Astrocyte of the hippocampus (primary cell): ENCODE measurements at regions not wholly inside any gene's neighbourhood (a gene's known extent, or its start where the extent isn't known, plus 50 kb on each side); places are given as distances from the start of the nearest gene placed in this dataset.

Experiments used
- DNase-seq: peaks from one replicate; pipeline ENCODE4 v3.0.0; 2011; ENCODE audit warnings: low read depth, low spot score

DNA sequence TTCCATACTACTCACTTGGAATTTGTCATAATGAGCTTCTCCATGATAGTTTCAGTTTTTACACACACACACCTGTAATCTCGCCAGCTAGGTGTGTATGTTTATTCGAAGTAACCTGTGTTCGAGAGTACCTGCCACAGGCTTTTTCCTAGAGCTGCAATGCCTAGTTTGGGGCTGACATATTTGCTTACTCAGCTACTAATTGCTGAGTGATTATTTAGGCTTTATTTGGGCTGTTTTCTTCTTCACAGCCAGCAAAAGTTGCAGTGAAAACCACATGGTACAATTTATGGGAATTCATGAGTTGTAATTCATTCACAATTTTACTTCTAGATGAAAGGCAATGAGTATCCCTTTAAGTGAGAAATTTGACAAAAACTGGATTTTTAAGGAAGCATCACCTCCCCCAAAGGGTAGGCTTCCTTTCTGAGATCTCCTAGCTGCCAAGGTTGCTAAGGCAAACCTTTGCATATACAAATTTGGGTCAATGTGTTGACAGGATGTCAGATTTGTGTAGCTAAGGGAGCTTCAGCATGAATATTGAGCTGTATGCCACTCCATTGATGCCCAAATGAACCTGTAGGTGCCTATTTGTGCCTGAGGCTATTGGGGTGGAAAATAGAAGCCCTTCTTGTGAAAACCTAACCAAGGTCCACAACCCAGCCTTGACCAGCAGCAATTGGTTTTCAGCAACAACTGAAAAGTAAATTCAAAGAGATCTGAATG, 108.7 kb upstream of the OTX2 start:
- no peak for DNase-seq

DNA sequence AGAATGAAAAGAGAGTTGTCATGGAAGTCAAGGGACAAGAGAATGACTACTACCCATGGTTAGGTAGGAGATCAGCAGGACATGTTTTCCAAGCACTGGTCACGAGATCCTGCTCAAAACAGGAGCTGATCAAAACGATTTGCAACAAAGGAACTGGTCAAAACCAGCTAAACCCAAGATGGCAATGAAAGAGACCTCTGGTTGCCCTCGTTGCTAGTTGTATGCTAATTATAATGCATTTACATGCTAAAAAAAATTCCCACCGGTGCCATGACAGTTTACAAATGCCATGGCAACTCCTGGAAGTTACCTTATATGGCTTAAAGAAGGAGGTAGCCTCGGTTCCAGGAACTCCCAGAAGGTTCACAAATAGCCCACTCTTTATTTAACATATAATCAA, 95.0 kb upstream of the OTX2 start:
- DNase-seq = no peak

DNA sequence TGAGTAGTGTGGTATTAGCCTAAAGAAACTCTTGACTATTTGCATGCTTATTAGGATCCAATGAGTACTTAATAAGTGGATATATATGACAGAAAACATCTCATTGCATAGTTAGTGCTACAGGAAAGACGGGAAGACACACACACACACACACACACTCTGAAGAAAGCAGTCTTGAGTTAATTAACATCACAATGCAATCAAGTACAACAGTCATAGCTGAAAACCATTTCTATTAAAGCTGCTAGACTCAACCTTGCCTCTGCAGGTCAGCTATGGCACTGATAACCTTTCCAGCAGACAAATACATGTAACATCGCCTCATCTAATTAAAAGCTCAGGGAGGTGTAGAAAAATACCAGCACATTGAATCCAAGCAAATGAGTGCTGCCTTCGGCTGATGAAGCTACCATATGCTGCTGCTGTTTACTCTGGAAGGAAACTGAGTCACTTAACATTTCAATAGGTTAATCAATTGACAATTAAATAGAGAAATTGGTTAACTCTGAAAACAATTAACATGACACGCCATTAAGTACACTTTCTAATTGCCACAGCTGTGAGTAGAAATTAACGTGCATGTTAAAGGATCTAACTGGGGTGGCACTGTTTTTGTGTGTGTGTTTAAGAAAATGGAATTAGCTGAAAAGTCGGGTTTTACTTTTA, 93.2 kb upstream of the OTX2 start:
- DNase-seq = no peak

DNA sequence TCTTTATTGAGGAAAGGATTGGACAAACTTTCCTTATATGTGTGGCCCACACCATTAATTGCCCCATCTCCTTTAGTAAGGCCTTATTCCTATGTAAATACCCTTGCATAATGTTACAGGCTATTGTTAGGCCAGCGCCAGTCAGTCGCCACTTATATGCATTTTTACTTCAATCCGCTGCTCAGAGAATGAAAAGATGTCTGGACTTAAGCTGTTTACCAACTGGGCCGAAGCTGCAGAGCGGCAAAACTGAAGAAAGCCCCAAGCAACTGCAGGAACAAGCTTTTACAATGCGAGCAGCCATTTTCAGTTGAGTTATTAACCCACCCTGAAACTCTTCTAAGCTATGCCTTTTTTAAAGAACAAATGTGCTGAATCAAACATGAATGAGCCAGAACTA, 92.1 kb upstream of the OTX2 start:
- peak; percentile 11 for DNase-seq

DNA sequence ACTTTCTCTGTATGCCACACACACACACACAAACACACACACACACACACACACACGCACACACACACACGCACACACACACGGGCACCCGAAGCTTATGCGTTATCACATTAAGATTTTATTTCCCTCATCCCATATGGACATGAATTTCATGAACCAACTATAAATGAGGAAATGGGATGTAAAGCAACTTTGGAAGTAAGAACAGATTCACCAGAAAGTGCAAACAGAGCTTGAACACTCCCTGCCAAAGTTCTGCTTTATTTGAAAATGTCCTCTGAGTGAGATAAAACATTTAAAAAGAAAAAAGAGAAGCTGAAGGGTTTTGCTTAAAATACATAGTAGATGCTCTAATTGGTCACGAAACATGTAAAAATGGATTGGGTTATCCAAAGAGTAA, 90.4 kb upstream of the OTX2 start:
- no peak for DNase-seq

- no peak for DNase-seq
Measured at GRCh38 chr14:56899829-56900228, 89.5 kb upstream of the OTX2 start.

GRCh38 chr14:56896922-56897321, 86.6 kb upstream of the OTX2 start:
- peak; percentile 66 for DNase-seq

- no peak for DNase-seq
Measured at GRCh38 chr14:56896231-56896630, 86.0 kb upstream of the OTX2 start.

GRCh38 chr14:56895154-56895553, 84.9 kb upstream of the OTX2 start:
- DNase-seq = no peak

- no peak for DNase-seq
Measured at GRCh38 chr14:56894591-56894991, 84.3 kb upstream of the OTX2 start.

DNA sequence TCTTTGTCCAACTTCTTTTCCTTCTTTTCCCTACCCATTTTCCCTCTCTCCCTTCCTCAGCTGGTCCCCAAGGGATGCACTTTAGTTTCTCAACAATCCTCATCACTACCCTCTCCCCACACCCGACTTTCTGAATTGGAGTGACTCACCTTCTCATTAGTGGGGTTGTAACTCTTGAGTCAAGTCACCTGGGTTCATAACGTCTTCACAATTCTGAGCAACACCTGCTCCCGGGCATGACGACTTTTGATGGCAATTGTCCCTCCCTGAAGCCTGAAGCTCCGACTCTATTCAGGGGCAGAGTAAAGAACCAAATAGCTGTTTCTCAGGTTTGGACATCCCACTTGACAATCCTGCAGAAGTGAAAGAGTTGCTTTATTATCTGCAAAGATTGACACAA, 82.7 kb upstream of the OTX2 start:
- no peak for DNase-seq

- DNase-seq = no peak
Measured at GRCh38 chr14:56891226-56891625, 80.9 kb upstream of the OTX2 start.

GRCh38 chr14:56889705-56890104, 79.4 kb upstream of the OTX2 start:
- DNase-seq = no peak

DNA sequence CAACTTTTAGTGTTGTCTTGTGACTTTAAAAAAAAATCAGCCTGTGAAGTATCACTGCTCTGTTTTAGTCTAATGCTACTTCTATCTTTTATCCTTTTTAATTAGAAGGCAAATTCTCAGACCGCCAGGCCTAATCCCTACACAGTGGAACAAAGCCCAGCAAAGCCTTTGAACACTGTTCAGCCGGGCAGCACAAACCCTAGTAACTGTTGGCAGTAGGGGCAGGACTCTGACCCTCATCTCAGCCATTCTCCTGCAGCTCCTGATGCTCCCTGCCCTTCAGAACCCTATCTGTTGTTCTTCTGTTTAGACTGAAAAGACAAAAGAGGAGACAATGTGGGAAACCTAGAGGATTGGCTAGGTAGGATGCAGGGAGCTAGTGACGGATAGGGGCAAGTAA, 78.0 kb upstream of the OTX2 start:
- DNase-seq = peak; percentile 8

DNA sequence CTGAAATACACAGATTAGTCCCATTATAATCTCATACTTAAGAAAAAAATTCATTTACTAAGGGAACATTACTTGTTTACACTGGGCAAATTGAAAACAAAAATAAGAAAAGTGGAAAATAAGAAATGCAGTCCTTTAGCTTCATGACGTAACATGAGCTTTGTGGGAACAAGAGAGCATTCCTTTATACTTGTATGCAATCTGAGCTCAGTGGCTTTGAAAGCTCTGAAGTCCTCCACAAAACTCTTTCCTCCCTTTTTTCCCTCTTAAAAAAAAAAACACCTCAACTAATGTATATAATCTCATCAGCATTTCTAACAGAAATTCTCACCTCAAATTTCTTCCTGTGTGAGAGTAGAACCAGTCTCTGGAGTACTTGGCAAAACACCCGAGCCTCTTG, 76.9 kb upstream of the OTX2 start:
- DNase-seq = no peak

DNA sequence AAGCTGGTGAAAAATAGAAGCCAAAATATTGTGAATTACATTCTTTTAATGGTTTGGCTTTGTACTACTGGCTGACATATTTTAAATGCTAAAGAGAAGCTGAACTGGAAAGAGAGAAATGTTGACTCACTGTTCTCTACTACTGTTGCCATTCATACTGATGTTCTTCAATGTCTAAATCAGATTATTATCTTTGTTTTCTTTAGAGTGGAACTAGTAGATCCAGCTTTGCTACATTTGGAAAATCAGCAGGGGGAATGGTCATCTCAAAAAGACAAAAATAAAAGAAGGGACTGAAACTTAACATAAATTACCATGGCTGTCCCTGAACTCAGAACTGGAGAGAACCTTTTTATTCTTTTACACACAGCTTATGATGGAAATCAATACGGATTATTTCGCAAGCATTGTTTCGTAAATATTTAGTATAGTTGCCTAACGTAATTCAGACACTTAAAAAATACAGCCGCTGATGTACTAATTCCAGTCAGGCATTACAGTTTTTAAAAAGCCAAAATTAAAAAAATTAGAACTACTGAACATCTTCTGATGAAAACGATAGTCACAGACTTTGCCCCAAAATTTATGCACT, 76.3 kb upstream of the OTX2 start:
- peak; percentile 20 for DNase-seq

DNA sequence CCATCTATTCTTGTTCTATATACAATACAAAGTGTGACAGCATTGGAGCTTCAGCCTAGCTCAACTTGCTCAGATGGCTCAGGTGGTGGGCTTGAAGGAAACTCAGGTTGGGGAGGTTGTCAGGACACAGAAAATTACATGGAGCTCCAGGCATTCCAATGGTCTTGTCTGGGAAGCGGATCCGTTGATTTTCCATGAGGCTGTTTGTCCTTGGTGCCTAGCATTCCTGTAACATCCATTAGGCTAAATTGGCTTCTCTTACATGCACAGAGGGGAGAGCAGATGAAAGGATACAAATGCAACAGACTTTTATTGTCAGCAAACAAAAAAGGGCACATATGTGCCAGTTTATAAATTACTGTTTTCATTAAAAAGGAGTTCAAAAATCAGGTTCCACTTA, 75.5 kb upstream of the OTX2 start:
- DNase-seq = no peak

DNA sequence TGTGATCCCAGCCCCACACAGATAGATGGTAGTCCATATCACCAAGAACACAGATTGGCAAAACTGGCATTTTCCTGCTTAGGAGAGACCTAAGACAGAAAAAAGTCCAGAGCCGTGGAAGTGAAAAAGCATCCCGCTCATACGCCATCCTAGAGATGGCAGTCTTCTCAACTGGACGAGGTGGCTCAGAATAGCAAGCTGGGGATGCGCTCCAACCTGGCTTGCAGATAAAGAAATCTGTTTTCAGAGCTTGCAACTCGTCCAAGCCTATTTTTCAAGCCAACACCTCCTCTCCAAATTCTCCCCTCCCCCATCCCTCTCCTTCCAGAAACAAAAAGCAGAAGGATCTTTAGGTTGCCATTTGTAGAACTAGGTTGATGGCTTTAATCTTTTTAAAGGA, 74.3 kb upstream of the OTX2 start:
- no peak for DNase-seq

- no peak for DNase-seq
Measured at GRCh38 chr14:56881181-56881580, 70.9 kb upstream of the OTX2 start.

DNA sequence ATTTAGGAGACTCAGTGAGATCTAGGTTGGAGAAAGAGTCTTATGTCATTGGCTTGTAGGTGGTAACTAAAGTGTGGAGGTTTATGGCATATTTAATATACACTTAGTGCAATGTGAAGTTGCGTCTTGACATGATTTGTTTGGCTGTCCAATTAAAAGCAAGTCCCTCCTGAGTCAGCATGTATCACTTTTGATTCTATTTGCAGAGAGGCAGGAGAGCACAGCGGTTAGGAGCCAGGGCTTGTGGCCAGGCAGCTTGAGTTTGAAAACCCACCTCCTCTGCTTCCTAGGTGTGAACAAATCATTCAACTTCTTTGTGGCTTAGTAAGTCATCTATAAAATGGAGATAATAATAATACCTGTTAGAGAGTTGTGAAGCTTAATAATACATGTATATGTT, 68.5 kb upstream of the OTX2 start:
- no peak for DNase-seq

DNA sequence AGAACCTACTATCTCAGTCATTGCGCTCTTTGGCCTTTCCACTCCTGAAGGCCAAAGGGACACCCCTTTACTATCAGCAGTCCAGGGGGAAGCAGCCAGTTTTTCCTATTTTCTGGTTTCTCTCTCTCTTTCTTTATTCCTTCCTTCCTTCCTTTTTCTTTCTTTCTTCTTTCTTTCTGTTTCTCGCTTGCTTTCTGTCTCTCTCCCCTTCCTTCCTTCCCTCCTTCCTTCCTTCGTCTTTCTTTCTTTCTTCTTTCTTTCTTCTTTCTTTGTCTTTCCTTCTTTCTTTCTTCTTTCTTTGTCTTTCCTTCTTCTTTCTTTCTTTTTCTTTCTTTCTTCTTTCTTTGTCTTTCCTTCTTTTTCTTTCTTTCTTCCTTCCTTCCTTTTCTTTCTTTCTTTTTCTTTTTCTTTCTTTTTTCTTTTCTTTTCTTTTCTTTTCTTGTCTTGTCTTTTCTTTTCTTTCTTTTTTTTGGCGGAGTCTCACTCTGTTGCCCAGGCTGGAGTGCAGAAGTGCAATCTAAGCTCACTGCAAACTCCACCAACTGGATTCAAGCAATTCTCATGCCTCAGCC, 64.9 kb upstream of the OTX2 start:
- DNase-seq = no peak

- DNase-seq = peak; percentile 17
Measured at GRCh38 chr14:56874375-56874774, 64.1 kb upstream of the OTX2 start.

- DNase-seq = no peak
Measured at GRCh38 chr14:56870336-56870735, 60.1 kb upstream of the OTX2 start.
